Left cardiac atrium (tissue), 4 donors: ENCODE measurements at regions not wholly inside any gene's neighbourhood (a gene's known extent, or its start where the extent isn't known, plus 50 kb on each side); places are given as distances from the start of the nearest gene placed in this dataset.

Source experiments
- ATAC-seq, 2 donors: fragments of 200-7000 bp; cut with Tn5 transposase; one replicate each; pipeline ENCODE4 v1.9.1; 2020; ENCODE audit warnings: mild to moderate bottlenecking in 2 of 2, moderate library complexity in 2 of 2
- DNase-seq: peaks from one replicate; pipeline ENCODE4 v3.0.0-alpha.2; 2020
- intact Hi-C, 2 donors: fragments of 100-400 bp; cut with DNase I; formaldehyde crosslinking; loops; one replicate each; pipeline versions ENCODE4 v1.14.1 to v1.15.1; 2022 to 2023
- donor health status: DM: no; HTN: yes; CAD: no.
- donor health status: DM: no; HTN: yes; CAD: no; lungs with severe emphysema.
- donor health status: DM: yes; HTN: yes; CAD: no.
- donor health status: Dilated cardiomyopathy.

DNA sequence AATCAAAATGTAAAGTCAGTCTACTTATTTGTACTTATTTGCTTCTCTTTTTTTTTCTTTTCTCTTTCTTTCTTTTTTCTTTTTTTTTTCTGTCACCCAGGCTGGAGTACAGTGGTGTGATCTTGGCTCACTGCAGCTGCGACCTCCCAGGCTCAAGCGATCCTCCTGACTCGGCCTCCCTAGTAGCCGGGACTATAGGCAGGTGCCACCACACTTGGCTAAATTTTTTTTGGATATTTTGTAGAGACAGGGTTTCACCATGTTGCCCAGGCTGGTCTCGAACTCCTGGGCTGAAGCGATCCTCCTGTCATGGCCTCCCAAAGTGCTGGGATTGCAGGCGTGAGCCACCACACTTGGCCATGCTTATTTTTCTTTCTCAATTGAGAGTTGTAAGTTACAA lies 98.8 kb upstream of the ZBTB40 start:
- DNase-seq: no peak
- intact Hi-C loops: no loop called here
- no peak for ATAC-seq

DNA sequence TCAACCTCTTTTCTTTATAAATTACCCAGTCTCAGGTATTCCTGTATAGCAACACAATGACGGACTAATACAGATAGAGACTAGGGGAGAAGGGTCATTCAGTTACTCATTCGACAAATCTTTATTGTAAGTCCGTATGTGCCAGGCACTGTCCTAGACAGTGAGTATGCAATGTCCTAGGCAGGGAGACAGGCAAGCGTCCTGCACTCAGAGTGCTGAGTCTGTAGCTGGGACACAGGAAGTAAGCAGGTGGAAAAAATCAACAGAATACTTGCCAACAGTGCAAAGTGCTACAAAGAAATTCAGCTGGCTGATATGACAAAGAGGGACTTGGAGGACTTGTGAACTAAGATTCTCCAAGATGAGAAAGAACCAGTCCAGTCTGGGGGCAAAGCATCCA lies 92.2 kb upstream of the ZBTB40 start:
- intact Hi-C loops: no loop called here
- no peak for ATAC-seq
- DNase-seq: no peak

DNA sequence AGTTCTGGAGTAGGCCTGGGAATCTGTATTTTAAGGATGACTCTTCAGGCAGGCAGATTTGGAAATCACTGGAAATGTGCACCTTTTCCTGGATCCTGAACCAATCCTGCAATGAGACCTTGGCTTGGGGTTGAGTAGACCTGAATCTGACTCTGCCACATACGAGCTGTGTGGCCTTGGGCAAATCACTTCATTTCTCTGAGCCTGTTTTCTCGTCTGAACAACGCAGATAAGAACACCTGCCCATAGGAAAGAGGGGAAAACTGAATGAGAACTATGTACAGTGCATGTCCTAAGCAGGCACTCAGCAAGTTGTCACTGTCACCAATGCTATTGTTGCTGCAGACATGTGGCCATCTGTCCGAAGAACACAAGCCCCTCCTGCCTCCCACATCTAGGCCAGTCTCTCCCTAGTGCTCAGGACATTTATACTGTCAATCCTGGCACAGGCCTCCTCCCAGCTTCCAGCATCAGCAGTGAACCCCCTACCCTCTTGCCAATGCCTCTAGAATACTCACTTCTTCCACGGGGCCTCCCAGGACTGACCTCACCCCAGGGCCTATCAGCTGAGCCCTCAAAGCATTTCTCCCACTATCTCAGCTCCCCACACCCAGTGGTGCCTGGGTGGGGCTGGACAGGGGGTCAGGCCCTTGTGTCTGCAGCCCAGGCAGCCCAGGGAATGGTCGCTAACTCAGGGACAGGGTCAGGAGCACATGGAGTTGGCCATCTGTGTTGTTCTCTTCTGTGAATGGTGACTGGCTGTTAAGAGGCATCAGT lies 88.8 kb upstream of the ZBTB40 start:
- ATAC-seq (no peak), DNase-seq (no peak)
- intact Hi-C loops: no loop called here

DNA sequence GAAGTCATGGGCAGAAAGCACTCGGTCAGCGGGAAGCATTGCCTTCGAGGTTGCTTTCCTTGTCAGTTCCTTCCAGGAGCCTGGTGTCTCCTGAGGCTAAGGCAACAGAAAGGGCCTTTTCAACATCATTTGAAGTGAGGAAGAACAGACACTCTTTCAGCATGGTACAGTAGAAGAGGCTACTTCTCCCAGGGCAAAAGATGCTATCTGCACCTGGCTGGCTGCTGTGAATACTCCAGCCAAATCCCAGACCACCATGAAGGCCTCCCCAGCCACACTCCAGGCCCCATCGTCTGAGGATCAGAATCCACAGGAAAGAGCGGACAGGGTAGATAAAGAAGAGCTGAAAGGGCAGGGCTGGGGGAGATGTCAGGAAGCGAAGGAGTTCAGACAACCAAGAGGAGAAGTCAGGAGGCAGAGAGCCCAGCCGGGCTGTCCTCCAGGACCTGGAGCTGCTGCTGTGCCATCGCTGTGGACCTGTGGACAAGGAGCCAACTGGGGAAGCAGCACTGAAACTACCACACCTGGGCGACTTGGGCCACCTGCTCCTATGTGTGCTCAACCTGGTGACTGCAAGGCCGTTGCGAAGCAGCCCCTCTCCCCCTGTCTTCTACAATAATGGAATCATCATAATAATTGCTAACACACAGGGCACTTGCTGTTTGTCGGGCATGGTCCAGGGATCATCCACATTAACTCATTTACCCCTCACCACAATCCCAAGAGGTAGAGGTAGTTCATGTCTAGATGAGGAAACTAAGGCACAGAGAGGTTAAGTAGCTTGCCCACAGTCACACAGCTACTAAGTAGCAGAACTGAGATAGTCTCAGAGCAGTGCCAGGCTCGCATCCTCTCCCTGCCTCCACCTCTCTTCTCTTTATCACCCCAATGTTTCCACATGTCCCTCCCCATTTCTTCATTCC lies 88.0 kb upstream of the ZBTB40 start:
- no peak for ATAC-seq
- intact Hi-C loops: no loop called here
- no peak for DNase-seq

DNA sequence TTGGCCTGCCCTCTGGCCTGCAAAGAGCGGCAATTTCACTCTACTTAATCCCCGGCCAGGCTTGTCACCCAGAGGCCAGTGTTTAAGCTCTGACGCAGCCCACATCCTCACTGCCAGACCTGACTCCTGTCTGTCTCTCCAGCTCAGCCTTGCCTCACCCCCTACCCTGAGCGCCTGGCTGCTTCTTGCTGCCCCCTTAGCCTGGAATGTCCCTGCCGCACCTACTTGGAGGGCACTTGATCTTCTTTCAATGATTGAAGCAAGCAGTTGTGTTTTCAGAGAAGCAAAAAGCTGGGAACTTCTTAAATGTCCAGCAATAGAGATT lies 87.4 kb upstream of the ZBTB40 start:
- intact Hi-C loops: no loop called here
- no peak for DNase-seq

DNA sequence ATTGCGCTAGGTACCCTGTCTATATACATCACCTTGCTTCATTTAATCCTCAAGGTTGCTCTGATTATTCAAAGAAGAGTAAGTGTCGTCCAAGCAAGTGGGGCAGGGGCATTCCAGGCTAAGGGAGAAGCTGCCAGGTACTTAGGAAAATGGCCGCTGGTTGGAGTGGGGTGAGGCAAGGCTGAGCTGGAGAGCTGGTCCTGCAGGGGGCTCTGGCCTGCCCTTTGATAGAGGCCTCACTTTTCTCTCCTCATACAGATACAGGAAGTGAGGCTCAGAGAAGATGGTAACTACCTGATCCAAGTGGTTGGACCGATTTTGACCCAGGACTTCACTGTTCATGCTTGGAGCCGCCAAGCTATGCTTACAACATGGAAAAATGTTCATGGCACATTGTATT lies 86.9 kb upstream of the ZBTB40 start:
- intact Hi-C loops: no loop called here
- DNase-seq (no peak), ATAC-seq (no peak)

More for the DNA sequence above, 87.4 kb upstream of the ZBTB40 start:
- ATAC-seq: no peak

DNA sequence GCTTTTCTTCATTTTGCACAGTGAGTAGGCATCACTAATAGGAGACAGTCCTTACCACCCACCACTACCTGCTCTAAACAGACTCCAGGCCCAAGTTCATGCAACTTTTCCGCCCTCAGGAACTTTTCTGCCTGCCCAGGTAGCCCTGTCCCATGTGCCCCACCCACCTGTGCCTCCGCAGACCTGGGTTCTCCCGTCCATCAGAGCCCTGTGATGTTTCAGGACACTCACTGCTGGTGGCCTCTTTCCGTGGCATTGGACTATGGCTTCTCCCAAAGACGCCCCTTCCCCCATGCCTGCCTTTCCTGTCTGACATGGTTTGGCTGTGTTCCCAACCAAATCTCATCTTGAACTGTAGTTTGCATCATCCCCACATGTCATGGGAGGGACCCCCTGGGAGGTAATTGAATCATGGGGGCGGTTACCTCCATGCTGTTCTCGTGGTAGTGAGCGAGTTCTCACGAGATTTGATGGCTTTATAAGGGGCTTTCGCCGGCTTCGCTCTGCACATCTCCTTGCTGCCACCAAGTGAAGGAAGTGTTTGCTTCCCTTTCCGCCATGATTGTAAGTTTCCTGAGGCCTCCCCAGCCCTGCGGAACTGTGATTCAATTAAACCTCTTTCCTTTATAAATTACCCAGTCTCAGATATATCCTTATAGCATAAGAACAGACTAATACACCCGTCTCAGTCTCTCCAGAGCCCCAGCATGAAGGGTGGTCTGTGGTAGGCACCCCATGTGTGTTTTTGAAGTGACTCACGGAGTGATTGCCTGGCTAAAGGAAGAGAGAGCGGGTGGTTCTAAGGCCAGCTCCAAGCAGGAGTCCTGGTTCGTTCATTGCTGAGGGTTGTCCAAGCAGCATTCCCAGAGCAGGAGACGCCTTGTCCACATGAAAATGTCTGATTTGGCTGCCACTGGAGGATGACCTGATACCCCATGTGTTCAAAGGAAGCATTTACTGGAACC lies 86.0 kb upstream of the ZBTB40 start:
- DNase-seq: no peak
- ATAC-seq: no peak
- intact Hi-C loops: no loop called here

DNA sequence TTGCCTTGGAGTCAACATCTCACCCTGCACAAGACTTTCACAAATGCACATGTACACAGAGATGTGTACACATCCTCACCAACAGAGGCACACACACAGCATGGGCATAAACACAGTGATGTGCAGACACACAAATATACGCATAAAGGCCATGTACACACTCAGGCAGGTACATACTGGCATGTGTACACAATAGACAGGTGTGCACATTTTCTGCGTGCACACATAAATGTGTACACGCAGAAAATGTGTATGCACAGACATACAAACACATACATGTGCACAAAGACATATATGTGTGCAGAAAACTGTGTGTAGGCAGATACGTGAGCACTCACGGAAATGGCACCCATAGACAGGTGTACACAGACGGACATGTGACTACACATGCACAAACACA lies 85.3 kb upstream of the ZBTB40 start:
- no peak for DNase-seq
- no peak for ATAC-seq
- intact Hi-C loops: no loop called here

DNA sequence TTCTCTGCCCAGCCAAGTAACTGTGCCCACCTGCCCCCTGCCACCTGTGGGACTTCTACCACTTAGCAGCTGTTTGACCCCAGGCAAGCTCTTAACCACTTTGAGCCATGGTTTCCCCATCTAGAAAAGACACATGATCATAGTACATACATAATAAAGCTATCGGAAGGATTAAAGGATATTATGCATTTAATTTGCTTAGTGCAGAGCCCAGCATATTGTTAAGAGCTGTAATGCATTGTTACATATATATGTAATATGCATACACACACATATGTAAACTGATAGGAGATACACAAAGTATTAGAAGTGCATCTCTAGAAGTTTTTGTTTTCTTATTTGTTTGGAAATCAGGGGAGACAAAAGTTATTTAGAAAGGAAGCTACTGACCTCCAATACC lies 83.5 kb upstream of the ZBTB40 start:
- ATAC-seq: no peak
- no peak for DNase-seq
- intact Hi-C loops: no loop called here

DNA sequence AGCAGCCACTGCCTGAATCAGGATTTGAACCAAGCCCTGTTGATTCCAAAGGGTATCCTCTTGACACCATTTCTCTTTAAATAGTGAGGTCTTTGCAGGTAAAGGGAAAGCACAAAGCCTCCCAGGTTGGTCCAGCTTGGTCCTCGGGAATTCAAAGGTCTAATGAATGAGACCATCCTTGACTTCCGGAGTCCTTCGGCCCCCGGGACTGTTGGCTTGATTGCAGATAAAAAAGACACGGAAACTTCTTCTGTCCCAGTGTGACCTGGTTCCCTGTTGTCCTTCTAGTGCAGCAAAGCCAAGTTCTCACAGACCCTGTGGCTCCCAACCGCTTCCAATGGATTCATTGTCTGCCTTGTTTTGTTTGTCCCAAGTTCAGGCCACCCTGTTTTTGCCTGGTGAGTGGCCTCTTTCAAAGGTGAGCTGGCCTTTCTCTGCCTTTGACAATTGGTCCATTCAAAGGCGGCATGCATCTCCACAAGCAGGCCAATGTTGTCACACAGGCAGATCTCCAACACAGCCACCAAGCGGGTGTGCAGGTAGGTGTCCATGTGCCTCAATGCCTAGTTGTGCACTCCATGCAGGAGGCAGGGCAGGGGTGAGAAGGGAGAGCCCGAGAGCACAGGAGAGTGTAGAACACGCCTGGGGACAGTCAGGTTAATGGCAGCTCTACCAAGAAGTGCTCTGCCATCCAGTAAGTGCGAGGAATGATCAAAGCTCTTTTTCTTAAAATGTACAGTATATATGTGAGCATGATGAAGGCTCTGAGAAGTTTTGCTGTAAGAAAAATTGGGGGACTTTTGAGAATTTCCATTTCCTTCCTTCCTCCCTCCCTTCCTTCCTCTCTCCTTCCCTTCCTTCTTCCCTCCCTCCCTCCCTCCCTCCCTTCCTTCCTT lies 82.1 kb upstream of the ZBTB40 start:
- ATAC-seq: no peak

DNA sequence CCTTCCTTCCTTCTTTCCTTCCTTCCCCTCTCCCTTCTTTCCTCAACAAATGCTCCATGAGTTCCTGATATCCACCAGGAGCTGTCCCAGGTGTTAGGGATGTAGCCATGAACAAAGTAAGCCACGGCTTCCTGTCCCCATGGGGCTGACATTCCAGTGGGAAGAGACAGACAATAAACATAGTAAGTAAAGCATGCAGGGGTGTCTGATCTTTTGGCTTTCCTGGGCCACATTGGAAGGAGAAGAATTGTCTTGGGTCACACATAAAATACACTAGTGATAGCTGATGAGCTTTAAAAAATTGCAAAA lies 81.5 kb upstream of the ZBTB40 start:
- intact Hi-C loops: no loop called here
- no peak for DNase-seq
- no peak for ATAC-seq

More for the DNA sequence above, 82.1 kb upstream of the ZBTB40 start:
- intact Hi-C loops: no loop called here
- no peak for DNase-seq

DNA sequence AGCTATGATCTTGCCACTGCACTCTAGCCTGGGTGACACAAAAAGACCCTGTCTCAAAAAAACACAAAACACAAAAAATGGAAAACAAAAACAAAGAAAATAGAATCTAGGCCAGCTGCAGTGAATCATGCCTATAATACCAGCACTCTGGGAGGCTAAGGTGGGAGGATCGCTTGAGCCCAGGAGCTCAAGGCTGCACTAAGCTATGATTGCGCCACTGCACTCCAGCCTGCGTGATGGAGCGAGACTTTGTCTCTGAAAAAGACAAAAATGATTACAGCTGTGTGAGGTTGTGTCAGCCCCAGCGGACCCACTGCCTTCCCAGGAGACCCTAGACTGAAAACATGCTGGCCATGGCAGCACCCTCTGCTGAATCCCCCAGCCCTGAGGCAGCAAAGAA lies 80.2 kb upstream of the ZBTB40 start:
- intact Hi-C loops: no loop called here
- DNase-seq: no peak
- no peak for ATAC-seq

DNA sequence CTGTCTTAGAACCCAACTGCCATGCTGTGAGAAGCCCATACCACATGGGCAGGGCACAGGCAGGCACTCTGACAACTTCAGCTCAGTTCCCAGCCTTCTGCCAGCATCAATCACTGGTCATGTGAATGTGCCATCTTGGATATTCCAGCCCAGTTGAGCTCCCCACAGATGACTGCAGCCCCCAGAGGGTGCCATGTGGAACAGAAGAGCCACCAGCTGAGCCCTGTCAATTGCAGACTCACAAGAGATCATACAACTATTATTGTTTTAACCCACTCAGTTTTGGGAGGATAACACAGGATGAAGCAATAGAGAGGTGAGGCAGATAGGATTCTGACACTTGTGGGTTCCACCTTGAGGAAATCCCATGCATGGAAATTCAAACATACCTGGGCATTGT lies 78.4 kb upstream of the ZBTB40 start:
- intact Hi-C loops: no loop called here
- no peak for ATAC-seq
- DNase-seq: no peak

DNA sequence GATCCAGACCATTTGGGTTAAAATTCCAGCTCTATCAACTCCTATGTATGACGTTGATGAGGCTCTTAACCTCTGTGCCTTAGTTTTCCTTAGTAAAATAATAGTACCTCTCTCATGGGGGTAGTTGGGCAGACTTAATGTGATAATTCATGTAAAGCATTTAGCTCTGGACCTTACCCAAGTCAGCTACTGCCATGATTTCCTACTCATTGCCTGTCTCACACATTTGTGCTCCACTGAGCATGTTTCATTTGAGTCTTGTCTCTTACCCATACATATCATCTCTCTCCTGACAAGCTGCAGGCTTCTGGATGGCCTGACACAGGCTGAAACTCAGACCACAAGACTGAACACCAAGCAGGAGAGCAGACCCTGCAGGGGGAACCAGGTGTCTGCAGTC lies 77.7 kb upstream of the ZBTB40 start:
- DNase-seq: no peak
- ATAC-seq: no peak
- intact Hi-C loops: no loop called here

DNA sequence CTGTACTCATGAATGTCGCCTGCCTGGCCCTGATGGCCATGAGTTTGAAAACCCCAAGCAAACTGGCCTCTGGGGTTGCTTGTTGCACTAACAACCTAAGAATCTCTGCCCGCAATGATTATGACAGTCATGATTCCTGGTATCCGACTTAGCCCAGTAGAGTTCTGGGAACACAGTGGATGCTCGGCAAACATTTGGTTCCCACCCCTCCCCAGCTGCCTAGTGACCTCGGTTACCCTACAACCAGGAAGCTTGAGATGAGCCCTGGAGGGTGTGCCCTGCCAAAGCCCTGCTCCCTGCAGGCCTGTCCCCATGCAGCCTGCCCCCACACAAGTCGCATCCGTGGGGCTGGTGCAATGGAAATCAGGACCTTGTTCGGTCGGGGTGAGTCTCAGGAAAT lies 76.0 kb upstream of the ZBTB40 start:
- DNase-seq (no peak), ATAC-seq (no peak)
- intact Hi-C loops: no loop called here

DNA sequence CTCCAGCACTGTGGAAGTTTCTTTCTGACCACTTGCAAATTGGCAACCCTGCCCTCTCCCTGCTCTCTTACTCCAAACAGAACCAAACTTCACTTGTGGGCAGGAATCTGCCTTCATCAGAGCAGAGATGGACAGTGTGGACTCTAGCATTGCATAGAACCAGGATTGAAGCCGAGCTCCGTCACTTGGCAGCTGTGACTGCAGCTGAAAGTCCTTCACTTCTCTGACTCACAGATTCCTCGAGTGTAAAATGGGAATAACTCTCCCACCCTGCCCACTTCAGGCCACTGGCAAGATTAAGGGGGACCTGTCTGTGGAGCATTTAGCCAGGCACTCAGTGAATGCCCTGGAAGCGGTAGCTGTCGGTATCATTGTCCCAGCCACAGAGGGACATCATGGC lies 75.7 kb upstream of the ZBTB40 start:
- no peak for DNase-seq
- intact Hi-C loops: no loop called here
- no peak for ATAC-seq

DNA sequence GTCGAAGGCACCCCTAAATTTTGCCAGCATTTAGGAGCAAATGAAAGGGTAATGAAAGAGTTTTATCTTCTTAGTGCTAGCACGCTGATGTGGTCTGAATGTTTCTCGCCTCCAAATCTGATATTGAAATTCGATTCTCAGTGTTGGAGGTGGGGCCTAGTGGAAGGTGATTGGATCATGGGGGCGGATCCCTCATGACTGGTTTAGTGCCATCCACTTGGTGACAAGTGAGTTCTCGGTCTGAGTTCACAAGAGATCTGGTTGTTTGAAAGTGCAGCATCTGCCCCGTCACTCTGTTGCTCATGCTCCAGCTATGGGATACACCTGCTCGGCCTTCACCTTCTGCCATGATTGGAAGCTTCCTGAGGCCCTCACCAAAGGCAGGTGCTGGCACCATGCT lies 75.1 kb upstream of the ZBTB40 start:
- DNase-seq (no peak), ATAC-seq (no peak)
- intact Hi-C loops: no loop called here

DNA sequence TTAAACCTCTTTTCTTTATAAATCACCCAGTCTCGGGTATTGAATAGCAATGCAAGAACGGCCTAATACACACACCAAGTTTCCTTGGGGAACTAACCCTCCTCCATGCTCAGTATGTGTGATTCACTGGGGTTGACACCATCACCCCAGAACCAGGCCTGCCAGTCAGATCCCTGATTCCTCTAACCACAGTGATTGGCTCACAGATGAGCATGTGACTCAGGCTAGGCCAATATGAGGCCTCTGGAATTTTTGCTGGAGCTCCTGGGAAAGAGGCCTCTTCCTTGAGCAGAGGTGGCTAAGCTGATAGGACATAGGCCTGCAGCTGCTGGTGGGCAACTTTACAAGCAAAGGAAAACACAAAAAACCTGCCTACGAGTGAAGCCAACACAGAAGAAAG lies 74.7 kb upstream of the ZBTB40 start:
- no peak for ATAC-seq
- no peak for DNase-seq
- intact Hi-C loops: no loop called here

DNA sequence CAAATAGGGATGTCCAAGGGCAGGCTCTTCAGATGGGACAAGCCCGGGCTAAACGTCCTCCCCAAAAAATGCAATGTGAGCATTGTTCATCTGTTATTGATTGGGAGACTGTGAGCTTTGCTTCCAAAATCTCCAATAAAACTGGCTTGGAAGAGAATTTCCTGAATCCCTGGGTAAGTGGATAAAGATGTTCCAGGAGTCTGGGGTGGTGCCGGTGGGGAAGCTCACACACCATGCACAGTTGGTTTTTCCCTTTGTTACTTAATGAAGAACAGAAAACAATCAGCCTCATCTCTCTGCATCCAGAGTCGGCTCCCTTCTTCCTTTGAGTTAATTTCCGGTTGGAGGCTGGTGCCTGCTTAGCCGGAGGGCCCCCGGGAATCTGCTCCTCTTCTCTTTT lies 72.1 kb upstream of the ZBTB40 start:
- no peak for DNase-seq
- no peak for ATAC-seq
- intact Hi-C loops: no loop called here
